ENCODE measurements at regions not wholly inside any gene's neighbourhood (a gene's known extent, or its start where the extent isn't known, plus 50 kb on each side); places are given as distances from the start of the nearest gene placed in this dataset.
A peak's percentile ranks its signal among the peaks of the same experiment; 100 is the strongest.

DNA sequence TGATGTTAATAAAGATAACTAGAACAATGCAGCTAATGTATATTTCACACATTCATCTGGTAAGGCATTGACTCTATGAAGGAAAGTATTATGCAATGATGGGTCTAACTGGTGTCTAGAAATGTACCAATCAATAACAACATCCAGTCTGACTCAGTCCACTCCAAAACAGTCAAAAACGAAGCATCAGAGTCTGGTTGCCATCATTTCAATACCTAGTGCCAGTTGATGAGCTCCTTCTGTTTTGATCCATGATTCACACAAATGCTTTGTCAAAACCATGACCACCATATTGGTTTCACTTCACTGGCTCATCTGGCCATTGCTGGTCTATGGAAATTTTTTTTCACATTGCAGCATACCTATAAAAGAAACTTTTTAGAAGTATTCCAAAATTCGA lies 747.2 kb upstream of the TMEM132C start:
- Mint-ChIP-seq H3K9me3 (peaks cover 1 to 4% (median 2%) of the 10 kb centered on the region in 3 donors), H3K27me3 (no peaks in the 10 kb centered on the region), H3K27ac (no peak overlapping the region), H3K36me3 (peaks cover 1% of the 10 kb centered on the region), H3K4me1 (no peaks in the 10 kb centered on the region), H3K4me3 (no peak overlapping the region)

DNA sequence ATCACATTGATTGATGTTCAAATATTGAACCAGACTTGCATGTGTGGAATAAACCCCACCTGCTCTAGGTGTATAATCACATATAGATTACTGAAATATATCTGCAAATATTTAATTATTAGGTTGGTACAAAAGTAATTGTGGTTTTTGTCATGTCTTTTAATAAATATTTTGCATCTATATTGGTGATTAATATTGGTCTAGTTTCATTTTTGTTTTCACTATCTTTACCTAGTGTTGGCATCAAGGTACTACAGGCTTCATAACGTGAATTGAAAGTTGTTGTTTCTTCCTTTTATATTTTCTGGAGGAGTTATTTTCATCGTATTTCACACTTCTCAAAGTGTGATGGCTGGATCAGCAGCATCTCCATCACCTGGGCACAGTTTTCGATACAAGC lies 740.0 kb upstream of the TMEM132C start:
- Mint-ChIP-seq H3K4me3 (no peak overlapping the region), H3K4me1 (no peaks in the 10 kb centered on the region), H3K27ac (no peak overlapping the region), H3K27me3 (no peaks in the 10 kb centered on the region), H3K9me3 (peaks cover 0 to 3% (median 2%) of the 10 kb centered on the region in 3 donors), H3K36me3 (no peaks in the 10 kb centered on the region)

DNA sequence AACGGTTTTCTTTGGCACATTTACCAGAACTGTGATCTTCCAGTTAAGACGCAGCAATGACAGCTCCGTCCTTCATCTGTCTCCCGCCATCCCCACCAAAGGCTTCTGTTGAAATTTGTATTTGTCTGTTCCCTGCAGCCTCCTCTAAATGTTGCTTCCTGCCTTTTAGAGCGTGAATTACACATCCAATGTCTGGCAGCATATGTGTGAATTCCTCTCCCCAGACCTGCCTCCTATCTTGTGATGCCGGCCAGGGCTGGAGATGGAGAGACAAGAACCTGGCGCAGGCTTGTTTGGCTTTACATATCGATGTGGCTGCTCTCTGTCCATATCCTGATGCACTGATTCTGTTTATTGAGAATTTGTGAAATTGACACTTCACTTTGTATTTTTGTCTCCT lies 738.4 kb upstream of the TMEM132C start:
- Mint-ChIP-seq H3K27me3 (no peaks in the 10 kb centered on the region), H3K9me3 (peaks cover 0 to 2% (median 2%) of the 10 kb centered on the region in 3 donors), H3K36me3 (no peaks in the 10 kb centered on the region), H3K4me3 (no peak overlapping the region), H3K4me1 (no peaks in the 10 kb centered on the region), H3K27ac (no peak overlapping the region)

DNA sequence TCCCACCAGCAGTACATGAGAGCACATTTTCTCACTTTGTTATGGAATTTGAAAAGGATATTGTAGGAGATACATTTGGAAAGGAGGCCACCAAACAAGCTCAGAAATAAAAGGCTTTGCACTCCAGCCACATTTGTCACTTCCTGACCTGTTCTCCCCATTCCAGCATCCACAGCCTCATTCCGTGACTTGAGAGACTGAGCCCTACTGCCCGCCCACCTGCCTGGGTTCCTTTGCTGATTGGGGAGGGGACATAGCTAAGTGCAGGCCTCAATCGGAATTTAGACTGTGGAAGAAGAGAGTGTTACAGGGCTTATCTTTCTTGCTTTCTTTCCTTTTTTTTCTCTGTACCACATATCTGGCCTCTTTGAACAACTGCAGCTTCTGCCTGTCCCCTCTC lies 735.4 kb upstream of the TMEM132C start:
- H3K27me3 Mint-ChIP-seq: no peaks in the 10 kb centered on the region

DNA sequence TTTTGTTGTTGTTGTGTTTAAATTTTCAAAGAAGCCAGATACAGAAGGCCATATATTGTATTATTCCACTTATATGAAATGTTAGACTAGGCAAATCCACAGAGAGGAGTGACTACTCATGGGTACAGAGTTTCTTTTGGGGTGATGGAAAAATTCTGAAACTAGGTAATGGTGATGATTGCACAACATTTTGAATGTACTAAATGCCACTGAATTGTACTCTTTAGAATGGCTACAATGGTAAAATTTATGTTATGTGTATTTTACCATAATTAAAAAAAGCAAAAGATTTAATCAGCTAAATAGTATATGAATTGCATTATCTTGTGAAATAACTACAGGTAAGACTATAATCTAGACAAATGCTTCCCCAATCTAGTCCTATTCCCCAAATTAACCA lies 733.6 kb upstream of the TMEM132C start:
- no peaks in the 10 kb centered on the region for H3K4me1 Mint-ChIP-seq
- H3K36me3 Mint-ChIP-seq: no peaks in the 10 kb centered on the region
- H3K4me3 Mint-ChIP-seq: no peak overlapping the region
- H3K27me3 Mint-ChIP-seq: no peaks in the 10 kb centered on the region
- H3K9me3 Mint-ChIP-seq: peaks cover 0 to 7% (median 3%) of the 10 kb centered on the region in 3 donors
- no peak overlapping the region for H3K27ac Mint-ChIP-seq

More for the DNA sequence above, 735.4 kb upstream of the TMEM132C start:
- H3K36me3 Mint-ChIP-seq: no peaks in the 10 kb centered on the region
- no peaks in the 10 kb centered on the region for H3K4me1 Mint-ChIP-seq
- no peak overlapping the region for H3K27ac Mint-ChIP-seq
- H3K9me3 Mint-ChIP-seq: peaks cover 2 to 7% (median 3%) of the 10 kb centered on the region in 3 donors
- no peak overlapping the region for H3K4me3 Mint-ChIP-seq

DNA sequence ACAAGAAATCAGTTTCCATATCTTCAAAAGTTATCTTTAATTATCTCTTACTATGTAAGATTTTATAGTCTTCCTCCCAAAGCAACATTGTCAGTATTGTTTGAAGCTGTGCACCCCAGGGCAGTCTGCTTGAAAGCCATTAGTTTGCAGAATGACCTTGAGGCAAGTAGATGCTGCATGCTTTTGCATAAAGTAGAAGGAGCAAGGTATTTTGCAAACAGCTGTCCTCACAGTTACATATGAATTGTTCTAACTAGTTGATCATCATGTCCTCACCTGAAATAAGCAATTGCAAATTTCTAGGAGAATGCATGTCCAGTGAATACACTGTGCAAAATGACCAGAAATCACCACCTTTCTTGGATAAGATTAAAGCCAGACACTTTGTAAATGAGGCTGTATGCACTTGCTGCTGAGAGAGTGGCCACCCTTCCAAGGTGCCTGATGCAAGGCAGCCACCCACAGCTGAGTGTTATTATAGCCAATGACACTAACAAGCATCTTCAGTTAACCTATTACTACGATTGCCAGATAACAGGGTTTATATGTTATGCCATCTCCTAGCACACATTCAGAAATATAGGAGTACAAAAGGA lies 730.0 kb upstream of the TMEM132C start:
- Mint-ChIP-seq H3K36me3 (no peaks in the 10 kb centered on the region), H3K4me1 (no peaks in the 10 kb centered on the region), H3K27ac (no peak overlapping the region), H3K9me3 (peaks cover 0 to 7% (median 2%) of the 10 kb centered on the region in 3 donors), H3K27me3 (no peaks in the 10 kb centered on the region), H3K4me3 (no peak overlapping the region)

DNA sequence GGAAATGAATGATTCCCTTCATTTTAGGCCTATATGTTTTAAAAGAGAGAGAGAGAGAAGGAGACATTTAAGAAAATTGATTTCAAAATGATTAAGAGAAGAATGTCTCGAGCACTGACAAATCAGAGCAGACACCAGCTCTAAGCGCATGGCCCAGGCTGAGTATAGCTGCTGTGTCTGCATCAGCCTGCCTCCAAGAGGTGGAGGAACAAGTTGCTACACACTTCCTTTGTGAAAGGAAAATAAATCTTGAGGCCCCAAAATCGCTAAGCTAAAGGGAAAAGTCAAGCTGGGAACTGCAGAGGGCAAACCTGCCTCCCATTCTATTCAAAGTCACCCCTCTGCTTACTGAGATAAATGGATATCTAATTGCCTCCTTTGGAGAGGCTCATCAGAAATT lies 728.7 kb upstream of the TMEM132C start:
- Mint-ChIP-seq H3K4me3 (no peak overlapping the region), H3K27ac (no peak overlapping the region), H3K27me3 (no peaks in the 10 kb centered on the region)

DNA sequence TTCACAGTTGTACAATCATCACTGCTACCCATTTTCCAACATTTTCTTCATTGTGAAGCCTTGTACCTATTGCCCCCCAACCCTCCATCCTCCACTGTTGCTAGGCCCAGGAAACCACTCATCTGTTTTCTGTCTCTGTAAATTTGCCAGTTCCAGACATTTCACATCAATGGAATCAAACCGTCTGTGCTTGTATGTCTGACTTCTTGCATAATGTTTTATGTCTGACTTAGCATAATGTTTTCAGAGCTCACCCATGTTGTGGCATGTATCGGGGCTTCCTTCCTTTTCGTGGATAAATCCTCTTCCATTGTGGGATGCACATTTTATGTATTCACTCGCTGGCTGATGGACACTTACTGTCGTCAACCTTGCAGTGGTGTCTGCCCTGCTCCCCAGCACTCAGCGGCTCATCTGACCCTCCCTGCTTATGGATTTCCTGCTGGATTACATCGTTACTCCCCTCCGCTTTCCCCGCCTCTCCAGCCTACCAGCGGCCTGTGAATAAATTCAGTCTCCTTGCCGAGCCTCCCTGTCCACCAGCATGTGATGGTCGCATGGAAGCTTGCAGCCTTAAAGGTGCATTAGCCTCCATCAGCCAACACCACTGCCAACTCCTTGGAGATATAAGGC lies 727.6 kb upstream of the TMEM132C start:
- Mint-ChIP-seq H3K27me3 (no peaks in the 10 kb centered on the region), H3K4me1 (no peaks in the 10 kb centered on the region), H3K9me3 (peaks cover 0 to 7% (median 3%) of the 10 kb centered on the region in 3 donors), H3K4me3 (peak overlapping the region in 1 of 4 donors; percentile 12), H3K27ac (peak overlapping the region in 1 of 3 donors; percentile 19), H3K36me3 (no peaks in the 10 kb centered on the region)

More for the DNA sequence above, 728.7 kb upstream of the TMEM132C start:
- Mint-ChIP-seq H3K36me3 (no peaks in the 10 kb centered on the region), H3K9me3 (peaks cover 0 to 7% (median 1%) of the 10 kb centered on the region in 3 donors), H3K4me1 (no peaks in the 10 kb centered on the region)

DNA sequence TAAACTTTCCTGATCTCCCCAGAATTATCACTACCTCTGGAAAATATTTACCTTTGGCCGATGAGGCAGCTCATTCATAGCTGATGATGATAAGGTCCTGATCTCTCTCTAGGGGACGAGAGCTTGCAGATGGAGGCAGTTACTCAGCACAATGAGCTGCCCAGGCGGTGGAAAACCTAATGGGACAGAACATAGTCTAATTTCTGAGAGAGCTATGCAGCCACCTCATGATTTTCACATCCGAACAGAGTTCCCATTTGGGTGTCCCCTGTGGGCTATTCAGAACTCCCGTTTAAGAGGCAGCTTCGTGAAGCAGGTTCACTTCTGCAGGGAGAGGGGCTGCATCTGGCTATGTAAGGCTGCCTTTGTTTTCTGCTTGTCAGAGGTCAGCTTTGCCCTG lies 724.6 kb upstream of the TMEM132C start:
- Mint-ChIP-seq H3K4me1 (no peaks in the 10 kb centered on the region), H3K27ac (no peak overlapping the region), H3K4me3 (no peak overlapping the region), H3K9me3 (peaks cover 0 to 3% (median 2%) of the 10 kb centered on the region in 3 donors), H3K27me3 (no peaks in the 10 kb centered on the region), H3K36me3 (no peaks in the 10 kb centered on the region)

DNA sequence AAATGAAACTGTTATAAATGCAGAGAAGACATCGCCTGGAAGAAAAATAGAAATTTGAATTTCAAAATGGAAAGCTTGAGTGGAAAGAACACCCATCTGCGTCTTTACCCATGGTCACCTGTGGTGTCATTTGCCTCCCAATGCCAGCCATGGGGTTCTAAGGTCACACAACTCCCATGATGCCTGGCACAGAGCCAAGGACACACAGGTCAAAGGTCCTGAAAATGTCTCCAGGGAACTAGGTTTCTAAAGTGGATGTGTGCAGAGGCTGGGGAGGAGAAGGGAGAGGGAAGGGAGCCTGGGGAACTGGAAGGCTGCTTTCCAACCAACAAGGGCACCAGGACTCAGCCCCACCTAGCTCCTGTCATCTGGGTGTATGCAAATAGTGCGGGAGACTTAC lies 724.0 kb upstream of the TMEM132C start:
- no peak overlapping the region for H3K27ac Mint-ChIP-seq
- no peaks in the 10 kb centered on the region for H3K4me1 Mint-ChIP-seq
- H3K27me3 Mint-ChIP-seq: no peaks in the 10 kb centered on the region
- H3K4me3 Mint-ChIP-seq: no peak overlapping the region
- peaks cover 0 to 3% (median 2%) of the 10 kb centered on the region in 3 donors for H3K9me3 Mint-ChIP-seq
- no peaks in the 10 kb centered on the region for H3K36me3 Mint-ChIP-seq

DNA sequence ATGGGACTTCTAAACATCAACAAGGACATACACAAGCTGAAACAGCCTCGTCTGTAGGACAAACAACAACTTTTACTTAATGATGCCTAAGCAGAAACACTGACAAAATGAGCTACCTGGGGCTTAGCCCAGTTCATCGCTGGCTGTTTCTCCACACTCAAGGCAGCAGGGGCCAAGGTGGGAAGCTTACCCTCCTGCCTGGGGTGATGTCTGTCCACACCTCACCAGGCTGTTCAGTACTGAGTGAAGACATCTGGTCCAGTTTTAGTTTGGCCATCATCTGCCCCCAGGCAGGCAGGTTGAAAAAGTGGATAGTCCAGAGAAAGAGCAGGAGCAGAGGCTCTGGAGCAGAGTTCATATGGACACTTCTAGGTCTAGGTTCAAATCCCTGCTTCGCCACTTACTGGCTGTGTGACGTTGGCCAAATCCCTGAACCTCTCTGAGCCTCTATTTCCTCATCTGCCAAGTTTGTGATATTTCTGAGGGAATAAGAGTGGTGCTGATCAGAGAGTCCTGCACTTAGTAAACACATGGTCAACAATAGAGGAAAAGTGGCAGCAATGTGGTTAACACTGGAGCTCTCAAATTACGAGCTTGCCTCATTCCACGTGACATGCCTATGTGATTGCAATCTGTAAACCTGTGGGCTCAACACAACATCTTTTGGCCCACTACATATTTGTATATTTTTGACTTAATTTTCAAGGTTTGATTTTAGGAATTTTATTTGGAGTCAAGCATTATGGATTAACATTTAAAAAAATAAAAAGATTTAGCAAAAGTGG lies 720.1 kb upstream of the TMEM132C start:
- Mint-ChIP-seq H3K4me3 (no peak overlapping the region), H3K9me3 (peaks cover 2 to 4% (median 4%) of the 10 kb centered on the region in 3 donors), H3K27me3 (no peaks in the 10 kb centered on the region), H3K4me1 (no peaks in the 10 kb centered on the region), H3K27ac (no peak overlapping the region), H3K36me3 (no peaks in the 10 kb centered on the region)

DNA sequence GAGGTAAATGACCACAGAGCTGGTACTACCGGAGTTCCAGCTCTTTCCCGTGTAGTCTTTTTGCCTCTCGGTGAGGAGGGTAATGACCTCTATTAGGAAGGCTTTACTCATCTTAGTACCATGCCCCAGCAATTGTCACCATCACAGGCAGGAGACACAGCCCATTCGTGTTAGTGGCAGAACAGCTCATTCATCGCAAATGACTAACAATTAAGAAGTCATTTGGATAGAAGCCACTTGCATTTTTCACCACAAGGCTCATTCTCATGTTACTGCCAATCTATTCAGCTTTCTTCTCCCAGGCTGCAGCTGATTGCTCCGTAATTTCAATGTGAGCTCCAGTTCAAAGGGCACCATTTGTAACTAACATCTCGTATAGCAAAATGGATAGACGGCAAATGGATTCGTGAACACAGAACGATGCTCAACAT lies 718.8 kb upstream of the TMEM132C start:
- peaks cover 2 to 15% (median 4%) of the 10 kb centered on the region in 3 donors for H3K9me3 Mint-ChIP-seq
- no peak overlapping the region for H3K4me3 Mint-ChIP-seq
- H3K27me3 Mint-ChIP-seq: no peaks in the 10 kb centered on the region
- H3K36me3 Mint-ChIP-seq: peaks cover 2% of the 10 kb centered on the region
- H3K27ac Mint-ChIP-seq: no peak overlapping the region
- H3K4me1 Mint-ChIP-seq: no peaks in the 10 kb centered on the region

DNA sequence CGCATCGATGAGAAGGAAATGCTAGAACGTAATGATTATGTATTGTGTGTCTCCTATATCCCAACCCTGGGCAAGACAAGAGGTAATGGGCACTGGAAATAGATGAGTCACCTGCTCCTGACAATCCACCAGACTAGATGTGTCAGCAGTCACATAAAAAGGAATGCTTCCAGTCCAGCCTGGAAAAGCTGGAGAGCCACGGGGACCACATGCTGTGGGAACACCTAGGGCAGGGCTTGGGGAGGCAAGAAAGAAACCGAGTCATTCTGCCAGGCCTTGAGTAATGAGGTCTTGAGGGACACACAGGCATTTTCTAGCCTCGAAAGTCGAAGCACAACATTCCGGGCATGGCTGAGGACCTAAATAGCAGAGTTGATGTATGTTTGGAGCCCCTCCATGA lies 716.7 kb upstream of the TMEM132C start:
- Mint-ChIP-seq H3K4me3 (no peak overlapping the region), H3K9me3 (peaks cover 2 to 12% (median 4%) of the 10 kb centered on the region in 3 donors), H3K27ac (no peak overlapping the region), H3K4me1 (no peaks in the 10 kb centered on the region), H3K27me3 (no peaks in the 10 kb centered on the region), H3K36me3 (peaks cover 2% of the 10 kb centered on the region)

DNA sequence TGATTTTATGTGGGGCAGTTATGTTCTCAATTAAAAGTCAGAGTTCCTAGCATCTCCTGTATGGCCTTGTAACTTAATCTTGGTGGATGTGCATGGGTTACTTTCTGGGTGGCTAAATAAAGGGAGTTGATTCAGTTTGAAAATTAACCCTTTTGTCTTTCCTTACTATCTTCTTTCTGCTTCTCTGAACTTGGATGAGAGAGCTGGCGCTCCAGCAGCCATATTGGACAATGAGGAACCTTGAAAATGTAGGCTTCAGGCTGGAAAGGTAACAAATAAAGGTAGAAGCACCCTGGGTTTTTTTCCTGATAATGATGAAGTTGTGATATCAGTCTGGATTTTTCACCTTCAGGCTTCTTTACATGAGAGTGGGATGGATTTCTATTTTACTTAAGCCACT lies 714.1 kb upstream of the TMEM132C start:
- H3K27ac Mint-ChIP-seq: no peak overlapping the region
- peaks cover 2% of the 10 kb centered on the region for H3K36me3 Mint-ChIP-seq
- no peaks in the 10 kb centered on the region for H3K27me3 Mint-ChIP-seq
- peaks cover 5 to 12% (median 5%) of the 10 kb centered on the region in 3 donors for H3K9me3 Mint-ChIP-seq
- no peaks in the 10 kb centered on the region for H3K4me1 Mint-ChIP-seq
- H3K4me3 Mint-ChIP-seq: no peak overlapping the region

DNA sequence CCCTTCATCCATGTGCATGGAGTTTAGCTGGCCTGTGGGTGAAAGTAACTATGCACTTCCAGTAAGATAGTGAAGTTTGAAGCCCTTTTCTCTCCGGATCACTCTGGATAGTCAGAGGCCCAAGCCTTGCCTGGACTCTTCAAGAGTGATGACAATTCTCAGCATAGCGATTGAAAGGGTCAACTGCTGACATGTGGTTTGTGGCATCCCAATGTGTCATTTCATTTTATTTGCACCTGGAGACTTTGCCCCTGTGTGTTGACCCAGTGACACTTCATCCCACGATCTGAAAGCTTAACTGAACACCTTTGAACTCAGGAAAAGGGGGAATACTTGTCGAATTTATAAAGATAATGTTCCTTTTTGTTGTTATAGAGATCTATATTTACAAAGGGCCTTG lies 711.9 kb upstream of the TMEM132C start:
- Mint-ChIP-seq H3K4me3 (no peak overlapping the region), H3K27ac (peak overlapping the region in 1 of 3 donors; percentile 21), H3K4me1 (no peaks in the 10 kb centered on the region), H3K27me3 (no peaks in the 10 kb centered on the region), H3K9me3 (peaks cover 3 to 12% (median 5%) of the 10 kb centered on the region in 3 donors), H3K36me3 (peaks cover 2% of the 10 kb centered on the region)

Measured in IgD-negative memory B cell (primary cell).